HG03378 (cell line): ENCODE measurements at regions not wholly inside any gene's neighbourhood (a gene's known extent, or its start where the extent isn't known, plus 50 kb on each side); places are given as distances from the start of the nearest gene placed in this dataset.
"Not testable (repeated sequence)": the region's sequence is repeated elsewhere in the genome, so short reads cannot be mapped to it uniquely, and the experiment has no call there.

Experiments used
- ATAC-seq: cut with Tn5 transposase; IDR thresholded peaks from one replicate; pipeline ENCODE4 v1.9.1; 2021; ENCODE audit warnings: mild to moderate bottlenecking, moderate library complexity; ENCODE audit not compliant: unreplicated experiment

DNA sequence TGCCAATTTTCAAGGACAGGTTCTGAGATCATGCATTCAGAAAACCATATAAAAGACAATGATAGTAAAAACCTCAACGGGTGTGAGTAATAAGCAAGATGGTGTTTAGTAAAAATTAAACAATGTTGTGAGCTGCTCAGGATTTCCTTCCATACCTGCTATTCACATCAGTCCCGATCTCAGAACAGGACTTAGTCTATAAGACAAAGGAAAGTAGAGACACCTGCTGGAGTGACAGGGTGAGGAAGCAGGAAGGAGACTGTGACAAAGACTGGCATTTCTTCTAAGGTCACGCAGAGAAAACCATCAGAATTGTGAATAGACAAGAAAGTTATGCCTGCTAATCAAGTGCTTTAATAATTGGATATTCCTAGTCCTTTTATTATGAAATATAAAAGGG lies 648.0 kb downstream of the DACH1 start:
- ATAC-seq: no peak

DNA sequence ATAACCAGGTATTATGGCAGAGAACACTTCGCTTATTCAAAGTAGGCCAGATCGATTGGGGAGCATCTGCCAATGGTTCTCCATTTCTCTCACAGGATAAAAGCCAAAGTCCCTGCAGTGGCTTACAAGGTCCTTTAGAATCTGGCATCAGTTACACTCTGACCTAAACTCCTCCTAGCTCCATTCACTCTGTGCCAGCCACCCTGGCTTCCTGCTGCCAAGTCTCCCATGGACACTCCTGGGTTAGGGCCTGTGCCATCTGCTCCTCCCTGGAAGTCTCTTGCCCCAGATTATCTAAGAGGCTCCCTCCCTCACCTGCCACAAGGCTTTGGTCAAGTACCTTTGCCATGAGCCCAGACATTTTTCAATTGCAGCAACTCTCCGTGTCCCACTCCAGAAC lies 649.2 kb downstream of the DACH1 start:
- ATAC-seq: no peak

DNA sequence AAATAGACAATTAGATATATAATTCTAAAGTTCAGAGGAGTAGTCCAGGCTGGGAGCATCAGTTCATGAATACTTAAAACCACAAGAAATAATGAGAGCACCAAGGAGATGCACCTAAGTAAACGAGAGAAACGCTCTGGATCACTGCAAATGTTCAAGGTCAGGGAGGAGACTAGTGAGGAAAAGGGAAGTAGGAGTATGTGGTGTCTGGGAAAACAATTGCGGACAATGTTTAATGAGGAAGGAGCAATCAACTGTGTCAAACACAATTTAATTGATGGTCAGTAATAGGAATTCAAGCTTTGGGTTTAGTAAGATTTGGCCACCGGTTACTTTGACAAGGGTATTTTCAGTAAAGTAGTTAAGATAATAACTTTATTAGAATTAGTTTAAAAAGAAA lies 652.2 kb downstream of the DACH1 start:
- no peak for ATAC-seq

DNA sequence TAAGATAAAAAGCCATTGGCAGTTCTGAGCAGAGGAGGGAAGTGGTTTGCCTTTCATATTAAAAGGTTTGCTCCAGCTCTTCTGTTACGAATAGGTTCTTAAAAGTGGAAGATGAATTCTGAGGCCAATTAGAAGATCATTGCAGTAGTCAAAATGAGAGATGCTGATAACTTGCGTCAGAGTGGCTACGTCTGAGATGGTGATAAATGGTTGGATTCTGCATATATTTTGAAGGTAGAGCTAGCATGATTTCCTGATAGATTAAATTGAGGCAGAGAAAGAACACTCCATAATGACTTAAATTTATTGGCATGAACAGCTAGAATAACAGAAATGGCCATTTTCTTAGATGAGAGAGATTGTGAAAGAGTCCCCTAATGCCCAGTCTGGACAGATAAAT lies 652.6 kb downstream of the DACH1 start:
- no peak for ATAC-seq

DNA sequence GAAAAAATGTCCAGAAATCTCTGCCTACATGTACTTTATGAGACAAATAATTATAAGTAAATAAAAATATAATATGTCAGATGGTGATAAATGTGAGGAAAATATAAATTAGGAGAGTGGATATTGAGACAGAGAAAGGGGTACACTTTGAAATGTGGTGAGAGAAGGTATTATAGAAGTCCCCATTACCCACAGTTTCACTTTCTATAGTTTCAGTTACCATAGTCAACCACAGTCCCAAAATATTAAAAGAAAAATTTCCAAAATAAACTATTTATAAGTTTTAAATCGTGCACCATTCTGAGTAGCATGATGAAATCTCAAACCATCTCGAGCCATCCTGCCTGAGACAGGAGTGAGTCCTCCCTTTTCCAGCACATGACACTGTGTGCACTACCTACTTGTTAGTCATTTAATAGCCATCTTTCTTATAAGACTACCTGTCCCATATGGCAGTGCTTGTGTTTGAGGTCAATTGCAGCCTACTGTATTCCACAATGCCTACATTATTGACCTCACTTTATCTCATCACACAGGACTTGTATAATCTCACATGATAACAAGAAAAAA lies 653.7 kb downstream of the DACH1 start:
- peak; percentile 57 for ATAC-seq

DNA sequence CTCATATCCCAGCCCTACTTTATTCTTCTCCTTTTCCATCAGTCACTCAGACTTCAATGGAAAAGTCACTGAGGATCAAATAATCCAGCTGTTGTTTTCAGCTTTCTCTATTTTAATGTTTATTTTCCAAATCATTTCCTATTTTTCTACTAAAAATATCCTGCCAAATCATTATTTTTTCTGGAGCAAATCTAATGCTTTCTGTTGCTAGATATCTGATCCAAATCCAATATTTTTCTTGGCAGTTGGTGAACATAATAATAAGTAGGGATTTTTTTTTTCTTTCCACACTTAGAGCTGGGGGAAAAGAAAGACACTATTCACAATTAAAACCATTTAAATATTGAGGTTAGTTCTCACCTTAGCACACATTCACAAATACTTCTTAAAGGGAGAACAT lies 656.1 kb downstream of the DACH1 start:
- ATAC-seq: no peak

DNA sequence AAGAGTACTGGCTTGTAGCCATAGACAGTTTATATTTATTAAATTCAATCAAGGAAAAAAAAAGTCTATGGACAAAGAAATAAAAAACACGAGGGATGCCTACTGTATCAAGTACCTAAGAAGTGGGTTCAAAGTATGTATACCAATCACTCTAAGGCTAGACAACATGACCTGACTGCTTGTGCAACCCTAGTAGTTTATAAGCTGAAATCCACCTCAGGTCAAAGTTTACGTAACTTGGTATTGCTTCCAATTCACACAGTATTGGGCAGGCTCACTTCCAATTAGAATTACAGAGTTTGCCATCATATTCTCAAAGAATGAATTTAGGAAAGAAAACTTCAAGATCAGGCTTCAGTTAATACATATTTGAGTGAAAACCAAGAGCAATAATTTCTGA lies 657.8 kb downstream of the DACH1 start:
- no peak for ATAC-seq

DNA sequence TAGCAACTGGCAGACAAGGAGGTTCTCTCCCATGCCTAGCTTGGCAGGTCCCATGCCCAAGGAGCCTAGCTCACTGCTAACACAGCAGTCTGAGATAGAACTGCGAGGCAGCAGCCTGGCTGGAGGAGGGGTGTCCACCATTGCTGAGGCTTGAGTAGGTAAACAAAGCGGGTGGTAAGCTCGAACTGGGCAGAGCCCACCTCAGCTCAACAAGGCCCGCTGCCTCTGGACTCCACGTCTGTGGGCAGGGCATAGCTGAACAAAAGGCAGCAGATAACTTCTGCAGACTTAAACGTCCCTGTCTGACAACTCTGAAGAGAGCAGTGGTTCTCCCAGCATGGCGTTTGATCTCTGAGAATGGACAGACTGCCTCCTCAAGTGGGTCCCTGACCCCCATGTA lies 682.4 kb downstream of the DACH1 start:
- not testable (repeated sequence) for ATAC-seq

DNA sequence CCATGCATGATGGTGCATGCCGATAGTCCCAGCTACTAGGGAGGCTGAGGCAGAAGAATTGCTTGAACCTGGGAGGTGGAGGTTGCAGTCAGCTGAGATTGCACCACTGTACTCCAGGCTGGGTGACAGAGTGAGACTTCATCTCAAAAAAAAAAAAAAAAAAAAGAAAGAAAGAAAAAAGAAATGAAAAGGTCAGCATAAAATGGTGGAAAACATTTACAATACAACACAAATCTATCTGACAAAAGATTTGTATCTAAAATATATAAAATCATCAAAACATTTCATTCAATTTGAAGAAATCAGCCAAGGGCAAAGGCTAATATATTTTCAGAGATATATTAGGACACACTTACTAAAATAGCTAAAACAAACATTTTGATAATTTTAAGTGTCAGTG lies 683.7 kb downstream of the DACH1 start:
- ATAC-seq: not testable (repeated sequence)

DNA sequence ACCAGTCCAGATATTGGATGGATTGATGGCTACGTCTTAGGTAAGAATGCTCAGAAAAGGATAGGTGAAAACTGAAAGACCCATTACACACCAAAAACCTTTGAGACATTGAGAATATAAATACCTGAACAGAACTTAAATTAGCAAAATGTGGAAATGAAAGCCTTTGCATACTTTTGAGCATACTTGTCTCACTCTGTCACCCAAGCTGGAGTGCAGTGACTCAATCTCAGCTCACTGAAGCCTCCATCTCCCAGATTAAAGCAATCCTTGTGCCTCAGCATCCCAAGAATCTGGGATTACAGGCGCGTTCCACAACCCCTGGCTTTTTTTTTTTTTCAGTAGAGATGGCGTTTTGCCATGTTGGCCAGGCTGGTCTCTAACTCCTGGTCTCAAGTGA lies 695.3 kb downstream of the DACH1 start:
- ATAC-seq: no peak

DNA sequence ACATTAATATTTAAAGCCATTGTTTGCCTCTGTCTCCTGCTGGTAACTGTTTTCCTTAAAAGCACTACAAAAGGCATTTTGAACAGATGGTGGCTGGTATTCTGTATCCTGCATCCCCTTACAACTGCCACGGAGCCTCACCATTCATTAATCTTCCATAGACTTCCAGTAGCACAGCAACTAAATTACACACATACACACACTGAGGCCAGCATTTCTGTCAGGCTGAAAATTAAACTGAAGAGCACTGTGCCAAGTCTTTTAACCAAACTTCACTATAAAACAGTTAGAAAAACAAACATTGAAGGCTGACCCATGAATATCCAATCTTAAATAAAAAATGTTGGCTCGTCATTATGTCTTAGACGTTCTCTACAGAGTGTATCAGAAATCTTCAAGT lies 697.8 kb downstream of the DACH1 start:
- ATAC-seq: no peak

DNA sequence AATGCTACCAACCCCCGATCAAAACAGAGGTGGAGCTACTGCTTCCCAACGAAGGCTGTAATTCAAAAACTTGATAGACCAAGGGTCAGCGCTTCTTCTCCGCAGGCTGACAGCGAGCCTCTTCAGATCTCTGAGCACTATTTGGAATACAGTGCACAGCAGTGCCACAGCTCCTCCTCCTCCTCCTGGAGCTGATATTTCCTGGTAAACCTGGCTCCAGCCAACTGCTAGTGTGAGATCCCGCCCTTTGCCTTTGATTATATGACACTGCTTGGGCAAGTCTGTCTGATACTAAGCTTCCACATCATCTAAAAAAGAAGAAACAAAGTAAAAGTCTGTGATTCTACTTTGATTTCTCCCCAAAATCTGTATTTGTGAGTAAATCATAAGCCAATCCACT lies 710.5 kb downstream of the DACH1 start:
- no peak for ATAC-seq

DNA sequence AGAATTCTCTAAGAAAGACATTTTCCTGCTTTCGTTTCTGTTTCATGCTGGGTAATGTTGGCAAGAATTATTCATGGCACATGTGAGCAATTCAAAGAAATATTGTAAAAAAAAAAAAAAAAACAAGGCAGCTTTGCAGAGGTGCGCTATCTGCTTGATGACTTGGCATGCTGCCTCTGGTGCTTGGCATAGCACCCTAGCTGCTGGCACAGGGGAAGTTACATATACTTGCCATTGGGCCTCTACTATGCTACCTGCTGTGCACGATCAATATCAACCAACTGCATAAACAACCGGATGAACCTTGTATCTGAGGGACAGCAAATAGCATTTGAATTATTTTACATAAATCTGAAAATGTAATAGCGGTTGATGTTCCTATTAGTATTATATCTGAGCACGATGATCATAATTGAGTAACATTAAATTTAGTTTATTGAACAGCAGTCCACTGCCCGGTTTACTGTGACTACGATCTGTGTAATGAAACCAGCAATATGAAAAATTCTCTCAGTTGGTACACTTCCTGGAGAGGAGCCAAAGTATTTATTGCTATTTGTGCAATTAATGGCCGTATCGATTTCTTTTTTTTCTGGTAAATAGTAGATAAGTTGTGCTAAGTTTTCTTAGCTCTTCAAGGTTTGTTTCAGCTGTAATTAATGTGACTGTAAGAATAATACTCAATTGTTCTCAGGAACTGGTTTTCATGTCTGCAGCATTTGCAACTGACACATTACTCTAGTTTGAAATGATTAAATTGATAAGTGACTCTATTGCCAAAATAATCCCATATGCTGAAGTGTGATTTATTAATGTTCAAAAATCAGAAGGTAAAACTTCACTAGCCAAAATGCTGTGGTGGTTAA lies 717.3 kb downstream of the DACH1 start:
- ATAC-seq: no peak

DNA sequence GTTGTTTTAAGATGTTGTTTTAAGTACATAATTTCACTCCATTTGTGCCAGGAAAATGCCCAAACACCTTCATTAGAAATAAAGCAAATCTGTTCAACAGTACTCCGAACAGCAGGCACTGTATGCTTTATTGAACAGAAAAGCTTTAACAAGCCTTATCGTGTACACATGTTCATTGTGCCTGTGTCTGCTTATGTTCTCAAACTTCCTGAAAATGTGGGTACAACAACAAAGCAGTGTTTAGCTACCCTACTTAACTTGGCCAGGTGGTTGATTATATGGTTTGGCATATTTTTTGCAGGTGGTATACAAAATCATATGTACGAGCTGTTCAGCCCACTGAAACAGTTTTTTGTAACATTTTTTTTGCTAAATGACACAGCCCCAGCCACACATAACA lies 718.0 kb downstream of the DACH1 start:
- ATAC-seq: no peak

DNA sequence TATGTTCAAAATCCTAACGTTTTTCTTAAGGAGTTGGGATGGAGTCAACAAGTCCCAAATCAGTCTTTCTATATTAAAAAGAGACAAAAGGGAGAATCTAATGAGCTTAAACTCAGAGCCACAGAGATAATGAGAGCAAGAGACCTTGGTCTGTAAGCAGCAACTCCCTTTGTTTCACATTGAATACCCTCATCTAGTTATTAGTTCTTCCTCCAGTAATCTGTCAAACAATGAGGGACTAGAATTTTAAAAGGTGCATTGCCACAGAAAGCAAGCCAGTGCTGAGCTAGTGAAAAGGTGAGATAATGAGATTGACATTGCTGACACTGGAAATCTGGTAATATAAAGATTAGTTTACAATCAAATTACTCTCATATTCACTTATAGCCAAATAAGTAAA lies 718.6 kb downstream of the DACH1 start:
- no peak for ATAC-seq

DNA sequence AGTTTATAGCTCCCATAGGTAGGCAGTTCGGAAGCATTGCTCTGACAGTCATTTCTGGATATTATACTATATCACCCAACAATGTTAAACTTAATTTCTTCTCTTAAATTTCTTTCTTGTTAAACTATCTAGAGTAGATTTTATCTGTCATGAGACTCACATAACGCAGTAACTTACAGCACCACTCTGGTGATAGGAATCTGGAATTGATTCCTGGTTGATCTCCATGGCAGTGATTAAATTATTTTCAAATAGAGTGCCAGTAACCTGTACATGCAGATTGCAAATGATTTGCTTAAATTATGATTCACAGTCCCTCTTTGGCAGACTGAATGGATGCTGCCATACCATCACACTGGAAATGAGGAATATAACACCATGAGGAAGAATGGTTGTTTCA lies 722.1 kb downstream of the DACH1 start:
- no peak for ATAC-seq

DNA sequence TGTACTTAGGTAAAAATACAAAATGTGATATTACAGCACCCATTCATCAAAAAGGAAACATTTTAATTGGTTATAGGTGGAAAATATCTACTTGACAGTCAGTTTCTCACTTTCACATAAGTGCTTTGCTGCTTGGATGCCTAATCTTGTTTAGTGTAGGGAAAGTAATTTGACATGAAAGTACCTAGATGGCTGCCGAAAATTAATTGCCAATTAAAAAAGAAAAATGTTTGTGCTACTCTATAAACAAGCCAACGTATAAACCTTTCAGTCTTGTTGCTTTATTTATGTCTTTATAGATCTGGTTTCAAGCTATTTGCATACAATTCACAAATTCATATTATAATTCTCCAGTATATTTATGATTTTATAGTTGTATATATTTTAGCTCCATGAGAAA lies 729.9 kb downstream of the DACH1 start:
- no peak for ATAC-seq

DNA sequence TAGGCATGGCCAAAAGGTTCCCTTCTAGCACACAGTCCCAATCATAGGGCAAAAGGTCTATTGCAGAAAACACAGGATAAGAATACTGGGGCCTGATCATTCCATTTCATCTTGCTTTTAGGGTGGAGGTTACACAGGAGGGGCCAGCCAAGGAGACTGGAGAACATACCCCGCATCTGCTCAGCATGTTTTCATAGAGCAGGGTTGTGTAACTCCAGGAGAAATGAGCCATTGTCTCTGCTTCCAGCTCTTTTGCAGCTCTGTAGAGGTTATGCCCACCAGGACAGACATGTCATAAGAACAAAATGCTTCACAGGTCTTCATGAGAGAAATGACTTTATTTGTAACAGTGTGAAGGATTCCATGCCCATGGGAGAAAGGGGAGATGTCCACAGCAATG lies 742.8 kb downstream of the DACH1 start:
- no peak for ATAC-seq

DNA sequence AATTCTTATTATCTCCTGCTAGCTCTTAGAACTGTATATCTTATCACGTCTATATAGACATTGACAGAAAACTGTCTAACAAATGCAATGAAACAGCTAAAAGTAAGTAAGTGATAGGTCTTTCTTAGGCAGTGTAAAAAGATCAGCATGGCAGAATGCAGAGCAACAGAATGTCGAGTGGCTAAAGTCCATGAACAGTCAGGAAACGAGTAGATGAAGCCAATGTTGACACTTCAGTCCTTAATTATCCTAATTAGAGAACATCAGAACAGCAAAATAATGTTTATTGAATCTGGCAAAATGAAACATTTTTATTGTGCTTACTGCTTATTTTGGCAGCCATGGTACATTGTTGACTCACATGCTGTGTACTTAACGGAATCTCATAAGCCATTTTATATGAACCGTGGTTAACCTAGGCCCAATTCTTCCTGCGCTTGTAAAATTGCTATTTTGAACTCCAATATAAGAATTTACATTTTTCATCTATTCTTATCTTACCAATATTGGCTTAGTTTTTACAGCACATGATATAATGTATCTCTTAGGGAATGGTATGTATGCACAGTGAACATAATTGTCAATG lies 748.1 kb downstream of the DACH1 start:
- ATAC-seq: no peak

DNA sequence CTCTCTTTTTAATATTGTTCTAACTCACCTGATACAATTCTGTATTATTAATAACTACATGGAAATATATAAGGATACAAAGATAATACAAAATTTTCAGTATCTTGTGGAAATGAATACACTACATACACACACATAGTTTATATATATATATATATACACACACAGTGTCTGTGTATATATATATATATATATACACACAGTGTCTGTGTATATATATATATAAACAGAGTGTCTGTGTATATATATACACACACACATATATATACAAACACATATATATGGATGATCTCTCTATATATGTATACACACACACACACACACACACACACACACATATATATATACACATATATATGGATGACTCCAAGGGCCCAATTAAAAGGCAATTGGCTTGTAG lies 749.1 kb downstream of the DACH1 start:
- ATAC-seq: no peak

DNA sequence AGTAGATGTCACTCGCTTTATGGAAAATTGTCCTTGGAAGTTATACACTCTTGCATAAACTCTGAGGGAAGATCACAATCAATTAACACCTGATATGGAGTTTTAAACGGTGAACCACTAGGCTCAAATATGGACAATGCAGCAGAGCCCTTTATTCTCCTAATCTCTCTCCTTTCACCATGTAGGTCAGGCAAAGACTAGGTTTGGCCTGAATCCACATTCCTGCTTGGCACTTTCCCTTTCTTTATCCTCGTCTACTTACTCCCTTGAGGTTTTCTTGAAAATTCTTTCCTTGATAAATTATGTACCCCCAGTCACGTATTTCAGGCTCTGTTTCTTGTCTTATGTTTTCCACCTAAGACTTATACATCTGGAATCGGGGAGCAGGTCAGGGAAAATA lies 751.7 kb downstream of the DACH1 start:
- ATAC-seq: no peak

DNA sequence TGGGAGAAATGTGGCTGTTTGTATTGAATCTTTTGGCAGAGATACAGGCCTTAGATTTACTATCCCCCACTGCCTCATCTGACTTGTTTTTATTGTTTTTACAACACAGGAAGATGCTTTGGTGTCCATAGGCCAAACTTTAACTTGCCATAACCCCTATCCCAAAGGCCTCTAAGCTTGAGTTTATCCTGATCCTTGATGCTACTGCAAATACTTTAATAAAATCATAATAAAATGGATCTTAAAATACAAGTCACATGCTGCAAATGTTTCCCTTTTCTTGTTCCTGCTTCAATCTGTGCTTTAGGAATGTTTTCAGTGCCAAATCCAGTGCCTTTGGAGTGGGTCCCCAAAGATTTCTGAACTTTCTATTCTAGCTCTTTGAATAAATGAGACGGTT lies 770.6 kb downstream of the DACH1 start:
- no peak for ATAC-seq
